GM18868 (cell line): ENCODE measurements at regions not wholly inside any gene's neighbourhood (a gene's known extent, or its start where the extent isn't known, plus 50 kb on each side); places are given as distances from the start of the nearest gene placed in this dataset.
"Not testable (repeated sequence)": the region's sequence is repeated elsewhere in the genome, so short reads cannot be mapped to it uniquely, and the experiment has no call there.

Source experiments
- ATAC-seq: cut with Tn5 transposase; IDR thresholded peaks from one replicate; pipeline ENCODE4 v1.9.1; 2021; ENCODE audit warnings: mild to moderate bottlenecking, moderate library complexity; ENCODE audit not compliant: unreplicated experiment

GRCh38 chr5:18399461-18400327 lies 765.4 kb downstream of the TAF11L14 start:
- not testable (repeated sequence) for ATAC-seq

GRCh38 chr5:18403141-18403540 lies 768.9 kb downstream of the TAF11L14 start:
- no peak for ATAC-seq

- no peak for ATAC-seq
Observed at GRCh38 chr5:18403941-18404438, 769.7 kb downstream of the TAF11L14 start.

GRCh38 chr5:18420711-18421110 lies 786.5 kb downstream of the TAF11L14 start:
- no peak for ATAC-seq

- no peak for ATAC-seq
Observed at GRCh38 chr5:18433336-18433735, 799.1 kb downstream of the TAF11L14 start.

- no peak for ATAC-seq
Observed at GRCh38 chr5:18438126-18438525, 803.9 kb downstream of the TAF11L14 start.

GRCh38 chr5:18455521-18455920 lies 821.3 kb downstream of the TAF11L14 start:
- ATAC-seq = no peak

- no peak for ATAC-seq
Observed at GRCh38 chr5:18457255-18457654, 823.0 kb downstream of the TAF11L14 start.

GRCh38 chr5:18461766-18462165 lies 827.5 kb downstream of the TAF11L14 start:
- ATAC-seq = no peak

- ATAC-seq = peak; percentile 61
Observed at GRCh38 chr5:18465833-18466681, 831.8 kb downstream of the TAF11L14 start.

- no peak for ATAC-seq
Observed at GRCh38 chr5:18466731-18467130, 832.5 kb downstream of the TAF11L14 start.

GRCh38 chr5:18471791-18472190 lies 837.5 kb downstream of the TAF11L14 start:
- not testable (repeated sequence) for ATAC-seq

- no peak for ATAC-seq
Observed at GRCh38 chr5:18483451-18483850, 849.2 kb downstream of the TAF11L14 start.

GRCh38 chr5:18487928-18488480 lies 853.7 kb downstream of the TAF11L14 start:
- peak; percentile 52 for ATAC-seq

GRCh38 chr5:18489703-18490102 lies 855.4 kb downstream of the TAF11L14 start:
- ATAC-seq = no peak

- no peak for ATAC-seq
Observed at GRCh38 chr5:18491349-18491748, 857.1 kb downstream of the TAF11L14 start.

- no peak for ATAC-seq
Observed at GRCh38 chr5:18495157-18495556, 860.9 kb downstream of the TAF11L14 start.

- ATAC-seq = no peak
Observed at GRCh38 chr5:18496041-18496440, 861.8 kb downstream of the TAF11L14 start.

- no peak for ATAC-seq
Observed at GRCh38 chr5:18497089-18497488, 862.8 kb downstream of the TAF11L14 start.

- no peak for ATAC-seq
Observed at GRCh38 chr5:18503797-18504328, 869.6 kb downstream of the TAF11L14 start.

GRCh38 chr5:18507114-18507513 lies 872.9 kb downstream of the TAF11L14 start:
- no peak for ATAC-seq
